Activated naive CD4-positive, alpha-beta T cell treated with anti-CD3 and anti-CD28 coated beads, Interleukin-2, amount 50 U/mL, for 24 hours (primary cell): ENCODE measurements at regions not wholly inside any gene's neighbourhood (a gene's known extent, or its start where the extent isn't known, plus 50 kb on each side); places are given as distances from the start of the nearest gene placed in this dataset.
"Not testable (repeated sequence)": the region's sequence is repeated elsewhere in the genome, so short reads cannot be mapped to it uniquely, and the experiment has no call there.

ENCODE experiments used
- H3K27ac Mint-ChIP-seq: one replicate; pipeline ENCODE4 v1.8.0; 2021; ENCODE audit warnings: mild to moderate bottlenecking, mixed read lengths
- H3K27me3 Mint-ChIP-seq: one replicate; pipeline ENCODE4 v1.8.0; 2021; ENCODE audit warnings: mixed read lengths
- H3K36me3 Mint-ChIP-seq: one replicate; pipeline ENCODE4 v1.8.0; 2021; ENCODE audit warnings: mixed read lengths
- H3K4me1 Mint-ChIP-seq: one replicate; pipeline ENCODE4 v1.8.0; 2021; ENCODE audit warnings: mixed read lengths
- H3K4me3 Mint-ChIP-seq: one replicate; pipeline ENCODE4 v1.8.0; 2021; ENCODE audit warnings: mild to moderate bottlenecking, mixed read lengths
- H3K9me3 Mint-ChIP-seq: one replicate; pipeline ENCODE4 v1.8.0; 2021; ENCODE audit warnings: mixed read lengths

DNA sequence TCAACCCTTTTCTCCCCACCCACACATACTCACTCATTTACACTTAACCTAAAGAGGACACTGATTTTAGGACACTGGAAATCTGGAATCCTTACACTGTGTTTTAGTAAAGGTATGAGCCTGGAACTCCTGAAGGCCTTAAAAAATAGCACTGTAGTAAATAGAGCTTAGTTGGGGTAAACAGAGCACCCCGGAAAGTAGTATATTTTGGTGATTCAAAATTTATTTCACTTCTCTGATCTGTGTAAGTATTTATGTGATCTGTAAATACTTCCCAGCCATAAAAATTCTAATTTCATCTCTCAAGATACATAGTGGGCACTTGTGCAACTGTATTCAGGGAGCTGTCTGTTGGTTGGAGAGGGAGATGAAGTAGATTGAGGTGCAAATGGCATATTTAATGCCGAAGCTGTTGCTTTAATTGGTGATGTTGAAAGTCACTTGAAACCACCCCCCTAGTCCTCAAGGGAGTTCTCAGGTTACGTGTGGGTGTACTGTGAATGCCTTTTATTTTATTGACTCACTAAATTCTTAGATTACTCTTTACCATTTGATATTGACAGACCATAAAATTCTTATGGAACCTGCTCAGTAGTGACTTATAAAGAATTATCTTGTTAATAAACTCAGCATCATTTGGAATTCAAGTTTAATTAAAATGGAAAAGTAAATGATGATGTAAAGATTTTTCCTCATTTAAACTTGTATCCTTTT, 154.9 kb downstream of the SOX4 start:
- Mint-ChIP-seq H3K4me3 (no peak overlapping the region), H3K27ac (no peak overlapping the region)

DNA sequence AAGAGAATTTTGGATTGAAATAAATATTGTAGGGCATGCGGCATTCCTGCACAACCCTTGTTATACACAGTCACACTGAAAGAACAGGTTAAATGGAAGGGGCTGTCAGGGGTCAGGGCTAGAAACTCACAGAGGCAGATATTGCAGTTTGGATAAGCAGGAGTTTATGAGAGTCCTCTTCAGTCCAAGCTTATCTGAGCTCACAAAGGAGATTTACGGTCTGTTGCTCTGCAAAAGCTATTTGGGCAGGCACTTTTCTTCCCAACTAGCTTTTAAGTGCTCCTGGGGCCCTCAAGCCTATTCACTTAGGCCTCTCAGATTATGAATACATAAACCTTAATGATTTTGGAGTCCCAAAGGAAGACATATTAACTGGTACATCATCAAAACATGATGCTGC, 156.2 kb downstream of the SOX4 start:
- H3K36me3 Mint-ChIP-seq, result no peaks in the 10 kb centered on the region
- H3K4me1 Mint-ChIP-seq, result no peaks in the 10 kb centered on the region
- no peak overlapping the region for H3K4me3 Mint-ChIP-seq
- no peaks in the 10 kb centered on the region for H3K27me3 Mint-ChIP-seq
- no peaks in the 10 kb centered on the region for H3K9me3 Mint-ChIP-seq
- H3K27ac Mint-ChIP-seq, result no peak overlapping the region

More for the DNA sequence above, 154.9 kb downstream of the SOX4 start:
- H3K27me3 Mint-ChIP-seq, result no peaks in the 10 kb centered on the region
- H3K9me3 Mint-ChIP-seq, result no peaks in the 10 kb centered on the region
- no peaks in the 10 kb centered on the region for H3K36me3 Mint-ChIP-seq
- H3K4me1 Mint-ChIP-seq, result no peaks in the 10 kb centered on the region

DNA sequence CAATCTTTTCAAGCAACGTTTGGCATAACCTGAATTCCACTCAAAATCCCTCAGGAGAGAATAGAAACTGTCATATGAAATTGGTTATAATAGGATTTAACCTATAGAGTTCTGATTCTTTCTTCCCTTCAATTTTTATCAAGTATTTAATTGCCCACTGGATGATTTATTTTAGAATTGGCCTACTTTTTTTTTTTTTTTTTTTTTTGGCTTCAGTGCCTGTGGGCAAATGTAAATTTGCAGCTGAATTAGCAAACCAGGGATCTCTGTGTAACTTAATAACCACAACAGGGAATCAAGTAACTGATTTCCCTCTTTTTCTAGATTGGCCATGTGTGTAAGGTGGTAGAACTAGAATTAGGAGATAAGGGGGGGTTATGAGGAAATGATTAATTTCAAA, 157.0 kb downstream of the SOX4 start:
- H3K27ac Mint-ChIP-seq, result no peak overlapping the region
- no peak overlapping the region for H3K4me3 Mint-ChIP-seq
- H3K4me1 Mint-ChIP-seq, result no peaks in the 10 kb centered on the region
- H3K36me3 Mint-ChIP-seq, result no peaks in the 10 kb centered on the region
- H3K27me3 Mint-ChIP-seq, result no peaks in the 10 kb centered on the region
- no peaks in the 10 kb centered on the region for H3K9me3 Mint-ChIP-seq

DNA sequence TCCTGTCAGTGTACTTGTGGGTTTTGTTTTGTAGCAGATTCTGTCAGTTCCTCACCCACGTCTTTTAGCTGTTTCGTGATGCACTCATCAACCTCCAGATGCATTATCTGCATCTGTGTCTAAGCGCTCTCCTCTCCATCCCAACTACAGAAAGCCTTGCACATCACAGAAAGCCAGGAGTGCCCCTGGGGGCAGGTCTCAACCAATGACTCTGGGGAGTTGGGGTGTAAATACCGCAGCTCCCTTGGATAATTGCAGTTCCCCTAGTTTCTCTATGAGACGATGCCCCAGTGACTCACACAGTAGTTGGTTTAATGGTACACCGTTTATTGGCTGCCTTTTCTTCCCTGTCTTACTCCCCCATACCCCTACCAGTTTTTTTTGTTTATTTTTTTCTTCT, 158.1 kb downstream of the SOX4 start:
- H3K27ac Mint-ChIP-seq, result no peak overlapping the region
- H3K4me3 Mint-ChIP-seq, result no peak overlapping the region
- no peaks in the 10 kb centered on the region for H3K27me3 Mint-ChIP-seq
- H3K36me3 Mint-ChIP-seq, result no peaks in the 10 kb centered on the region
- H3K9me3 Mint-ChIP-seq, result no peaks in the 10 kb centered on the region
- no peaks in the 10 kb centered on the region for H3K4me1 Mint-ChIP-seq

DNA sequence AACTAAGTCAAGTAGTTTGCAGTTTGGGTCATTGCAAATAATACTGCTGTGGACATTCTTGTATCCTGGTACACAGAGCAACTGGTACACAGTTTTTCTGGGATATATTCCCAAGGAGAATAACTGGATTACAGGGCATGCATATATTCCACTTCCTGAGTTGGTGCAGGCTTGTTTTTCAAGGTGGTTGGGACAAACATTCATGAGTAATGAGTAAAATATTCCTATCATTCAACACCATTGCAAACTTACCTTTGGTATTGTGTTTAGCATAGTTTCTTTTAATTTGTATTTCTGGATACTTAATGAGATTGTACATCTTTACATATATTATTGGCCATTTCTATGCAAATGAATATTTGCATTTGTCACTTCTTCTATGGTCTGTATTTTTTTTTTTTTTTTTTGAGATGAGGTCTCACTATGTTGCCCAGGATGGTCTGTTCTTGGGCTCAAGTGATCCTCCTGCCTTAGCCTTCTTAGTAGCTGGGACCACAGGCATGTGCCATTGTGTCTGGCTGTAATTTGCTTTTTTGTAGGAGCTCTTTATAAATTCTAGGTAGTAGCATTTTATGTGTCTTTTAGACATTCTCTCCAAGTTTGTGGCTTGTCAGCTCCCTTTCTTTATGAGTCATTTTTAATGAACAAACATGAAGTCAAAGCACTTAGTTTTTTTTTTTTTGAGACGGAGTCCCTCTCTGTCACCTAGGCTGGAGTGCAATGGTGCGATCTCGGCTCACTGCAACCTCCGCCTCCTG, 158.7 kb downstream of the SOX4 start:
- Mint-ChIP-seq H3K36me3 (no peaks in the 10 kb centered on the region), H3K4me3 (no peak overlapping the region), H3K27ac (no peak overlapping the region), H3K27me3 (no peaks in the 10 kb centered on the region), H3K9me3 (no peaks in the 10 kb centered on the region), H3K4me1 (no peaks in the 10 kb centered on the region)

DNA sequence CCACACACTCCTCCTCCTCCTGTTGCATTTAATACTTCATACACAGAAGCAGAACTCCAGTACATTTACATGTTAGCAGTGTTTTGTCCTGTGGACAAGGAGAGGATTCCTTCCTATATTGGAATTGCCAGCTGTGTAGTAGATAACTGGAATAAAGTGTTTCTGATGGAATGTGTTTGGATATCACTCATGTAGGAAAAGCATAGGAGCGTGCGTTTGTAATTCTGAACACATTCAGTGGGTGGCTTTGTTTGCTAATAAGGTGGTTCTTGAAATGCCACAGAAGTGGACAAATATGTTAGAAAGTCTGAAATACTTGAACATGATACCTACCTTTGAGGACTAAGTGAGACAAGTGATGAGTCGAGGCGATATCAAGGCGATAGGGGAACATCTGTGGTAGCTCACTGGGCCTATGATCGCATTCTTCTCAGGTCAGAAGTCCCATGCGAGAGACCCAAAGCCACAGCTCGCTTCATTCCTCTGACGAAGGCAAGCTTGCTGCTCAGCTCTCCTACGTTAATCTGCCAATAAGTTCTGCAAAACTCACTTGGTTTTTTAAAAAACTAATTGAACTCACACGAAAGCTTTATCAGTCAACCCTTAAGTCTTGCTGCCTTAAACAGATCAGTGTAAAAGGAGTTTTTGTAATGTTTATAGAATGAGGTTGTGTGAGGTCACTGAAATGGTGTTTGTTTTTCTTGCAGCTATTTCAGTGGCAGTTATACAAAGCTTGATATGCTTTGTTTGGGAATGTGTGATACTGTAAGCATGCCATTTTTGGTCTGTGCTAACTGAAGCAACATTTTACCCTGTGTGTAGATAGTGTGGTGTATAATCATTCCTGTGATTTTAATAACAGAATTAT, 159.9 kb downstream of the SOX4 start:
- H3K4me1 Mint-ChIP-seq, result no peaks in the 10 kb centered on the region
- H3K36me3 Mint-ChIP-seq, result no peaks in the 10 kb centered on the region
- H3K27me3 Mint-ChIP-seq, result no peaks in the 10 kb centered on the region

DNA sequence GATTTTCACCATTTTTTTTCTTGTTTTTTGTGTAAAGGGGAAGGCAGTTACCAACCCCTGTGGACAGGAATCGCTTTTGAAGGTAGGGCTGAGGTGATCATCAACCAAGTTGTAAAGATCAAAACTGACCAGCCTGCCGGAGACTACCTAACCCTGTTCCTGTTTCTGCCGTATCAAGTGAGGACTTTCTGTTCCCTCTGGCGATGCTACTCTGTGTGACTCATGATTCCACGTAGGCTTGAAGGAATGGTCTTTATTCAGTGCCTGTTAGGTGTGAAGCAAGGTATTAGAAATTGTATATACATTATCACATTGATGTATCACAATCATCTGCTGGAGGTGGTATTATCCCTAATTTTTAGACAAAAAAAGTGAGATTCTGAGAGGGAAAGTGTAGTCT, 161.3 kb downstream of the SOX4 start:
- no peak overlapping the region for H3K4me3 Mint-ChIP-seq
- no peak overlapping the region for H3K27ac Mint-ChIP-seq
- H3K4me1 Mint-ChIP-seq, result no peaks in the 10 kb centered on the region
- H3K36me3 Mint-ChIP-seq, result no peaks in the 10 kb centered on the region
- H3K27me3 Mint-ChIP-seq, result no peaks in the 10 kb centered on the region
- H3K9me3 Mint-ChIP-seq, result no peaks in the 10 kb centered on the region

More for the DNA sequence above, 159.9 kb downstream of the SOX4 start:
- Mint-ChIP-seq H3K27ac (no peak overlapping the region), H3K4me3 (no peak overlapping the region), H3K9me3 (no peaks in the 10 kb centered on the region)

DNA sequence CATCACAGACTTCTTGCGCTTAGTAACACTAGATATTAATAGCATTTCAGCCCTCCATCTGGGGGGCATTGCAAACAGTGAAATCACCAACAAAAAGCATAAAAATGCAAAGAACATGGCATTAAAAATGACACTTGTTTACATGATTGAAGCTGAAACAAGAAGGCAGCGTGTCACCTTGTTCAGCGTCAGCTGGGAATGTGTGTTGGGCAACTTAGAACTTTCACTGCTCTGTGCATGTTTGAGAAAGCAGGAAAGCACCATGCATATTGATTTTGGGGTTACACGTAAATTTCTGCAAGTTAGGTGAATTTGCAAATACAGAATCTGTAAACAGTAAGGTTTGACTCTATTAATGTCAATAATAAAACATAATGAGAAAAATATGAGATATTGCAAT, 162.9 kb downstream of the SOX4 start:
- Mint-ChIP-seq H3K27me3 (no peaks in the 10 kb centered on the region), H3K27ac (no peak overlapping the region), H3K9me3 (no peaks in the 10 kb centered on the region), H3K4me1 (no peaks in the 10 kb centered on the region), H3K4me3 (no peak overlapping the region), H3K36me3 (no peaks in the 10 kb centered on the region)

DNA sequence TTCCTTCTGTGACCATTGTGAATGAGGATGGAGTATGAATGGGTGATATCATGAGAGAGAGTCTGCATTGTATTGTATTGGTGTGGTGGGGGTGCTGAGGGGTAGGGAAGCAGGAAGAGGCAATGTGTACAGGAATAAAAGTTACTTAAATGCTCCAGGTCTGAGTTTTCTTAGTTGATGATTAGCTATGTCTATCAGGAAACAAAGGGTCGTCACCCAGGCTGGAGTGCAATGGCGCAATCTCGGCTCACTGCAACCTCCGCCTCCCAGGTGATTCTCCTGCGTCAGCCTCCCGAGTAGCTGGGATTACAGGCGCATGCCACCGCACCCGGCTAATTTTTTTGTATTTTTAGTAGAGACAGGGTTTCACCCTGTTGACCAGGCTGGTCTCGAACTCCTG, 163.8 kb downstream of the SOX4 start:
- not testable (repeated sequence) for H3K9me3 Mint-ChIP-seq, H3K27ac Mint-ChIP-seq, H3K36me3 Mint-ChIP-seq, H3K4me1 Mint-ChIP-seq, H3K27me3 Mint-ChIP-seq, H3K4me3 Mint-ChIP-seq

DNA sequence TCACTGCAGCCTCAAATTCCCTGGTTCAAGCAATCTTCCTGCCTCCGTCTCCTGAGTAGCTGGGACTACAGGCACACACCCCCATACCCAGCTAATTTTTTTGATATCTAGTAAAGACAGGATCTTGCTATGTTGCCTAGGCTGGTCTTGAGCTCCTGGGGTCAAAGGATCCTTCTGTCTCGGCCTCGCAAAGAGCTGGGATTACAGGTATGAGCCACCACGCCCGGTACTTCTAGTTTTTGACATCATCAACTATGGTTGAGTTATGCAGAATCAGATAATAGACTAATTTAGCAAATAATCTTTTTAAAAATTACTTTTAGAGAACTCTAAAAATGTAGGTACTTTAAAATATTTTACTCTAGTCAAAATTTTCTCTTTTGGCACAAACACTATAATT, 166.2 kb downstream of the SOX4 start:
- H3K27ac Mint-ChIP-seq, result no peak overlapping the region

DNA sequence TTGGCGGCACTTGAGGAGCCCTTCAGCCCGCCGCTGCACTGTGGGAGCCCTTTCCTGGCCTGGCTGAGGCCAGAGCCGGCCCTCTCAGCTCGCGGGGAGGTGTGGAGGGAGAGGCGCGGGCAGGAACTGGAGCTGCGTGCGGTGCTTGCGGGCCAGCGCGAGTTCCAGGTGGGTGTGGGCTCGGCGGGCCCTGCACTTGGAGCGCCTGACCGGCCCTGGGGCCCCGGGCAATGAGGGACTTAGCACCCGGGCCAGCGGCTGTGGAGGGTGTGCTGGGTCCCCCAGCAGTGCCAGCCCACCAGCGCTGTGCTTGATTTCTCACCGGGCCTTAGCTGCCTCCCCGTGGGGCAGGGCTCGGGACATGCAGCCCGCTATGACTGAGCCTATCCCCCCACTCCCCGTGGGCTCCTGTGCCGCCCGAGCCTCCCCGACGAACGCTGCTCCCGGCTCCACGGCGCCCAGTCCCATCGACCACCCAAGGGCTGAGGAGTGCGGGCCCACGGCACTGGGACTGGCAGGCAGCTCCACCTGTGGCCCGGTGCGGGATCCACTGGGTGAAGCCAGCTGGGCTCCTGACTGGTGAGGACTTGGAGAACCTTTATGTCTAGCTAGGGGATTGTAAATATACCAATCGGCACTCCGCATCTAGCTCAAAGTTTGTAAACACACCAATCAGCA, 167.6 kb downstream of the SOX4 start:
- H3K36me3 Mint-ChIP-seq, H3K27me3 Mint-ChIP-seq, H3K4me1 Mint-ChIP-seq, H3K27ac Mint-ChIP-seq, H3K9me3 Mint-ChIP-seq, H3K4me3 Mint-ChIP-seq: not testable (repeated sequence)

More for the DNA sequence above, 166.2 kb downstream of the SOX4 start:
- H3K4me1 Mint-ChIP-seq, result no peaks in the 10 kb centered on the region
- no peaks in the 10 kb centered on the region for H3K27me3 Mint-ChIP-seq
- no peak overlapping the region for H3K4me3 Mint-ChIP-seq
- no peaks in the 10 kb centered on the region for H3K36me3 Mint-ChIP-seq
- H3K9me3 Mint-ChIP-seq, result no peaks in the 10 kb centered on the region

DNA sequence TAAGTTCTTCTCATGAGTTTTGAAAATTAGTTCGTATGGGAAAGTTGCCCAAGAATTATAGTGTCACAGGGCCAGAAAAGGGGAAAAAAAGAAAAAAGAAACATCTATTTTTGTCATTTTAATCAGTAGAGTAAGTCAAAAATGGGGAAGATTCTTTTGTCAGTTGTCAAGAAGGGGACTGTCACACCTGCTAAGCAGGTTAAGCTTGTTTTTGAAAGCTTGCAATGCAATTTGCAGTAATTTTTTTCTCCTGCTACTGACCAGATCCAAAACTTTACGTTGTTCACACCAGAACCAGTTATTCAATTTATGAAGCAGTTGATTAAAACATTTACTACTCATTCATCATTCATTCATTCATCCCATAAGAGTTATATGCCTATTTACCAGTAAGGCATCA, 171.4 kb downstream of the SOX4 start:
- Mint-ChIP-seq H3K27ac (no peak overlapping the region), H3K27me3 (no peaks in the 10 kb centered on the region), H3K36me3 (no peaks in the 10 kb centered on the region), H3K4me1 (no peaks in the 10 kb centered on the region), H3K4me3 (no peak overlapping the region), H3K9me3 (no peaks in the 10 kb centered on the region)

DNA sequence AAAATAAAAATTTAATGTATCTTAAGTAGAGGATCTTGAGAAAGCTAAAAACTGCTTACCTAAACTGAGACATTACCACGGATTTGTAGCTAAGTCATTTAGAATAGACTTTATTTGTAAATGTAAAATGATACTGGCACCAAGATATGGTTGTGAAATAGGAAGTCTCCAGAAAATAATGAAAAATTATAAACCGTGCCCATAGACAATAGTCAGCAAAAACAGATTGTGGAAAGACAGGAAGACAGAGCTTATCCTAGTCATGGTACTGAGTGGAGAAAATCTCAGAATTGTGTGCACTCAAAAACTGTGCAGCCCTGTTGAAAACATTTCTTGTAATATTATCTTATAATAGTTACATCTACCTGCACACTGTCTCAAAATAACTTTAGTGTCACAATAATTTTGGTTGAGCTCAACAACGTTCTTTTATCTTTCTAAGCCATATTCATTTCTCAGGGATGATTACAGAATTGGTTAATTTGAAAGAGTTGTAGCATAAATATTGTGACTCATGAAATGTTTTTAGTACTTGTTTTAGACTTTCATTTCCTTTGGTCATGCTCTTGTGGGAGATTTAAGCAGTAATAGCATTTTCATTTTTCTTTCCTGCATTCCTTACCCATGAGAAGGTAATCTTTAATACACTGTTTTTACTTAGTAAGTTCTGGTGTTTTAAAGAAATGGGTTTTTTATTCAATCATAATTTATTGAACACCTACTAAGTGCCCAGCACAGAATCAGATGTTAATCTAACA, 174.5 kb downstream of the SOX4 start:
- Mint-ChIP-seq H3K9me3 (no peaks in the 10 kb centered on the region), H3K27ac (no peak overlapping the region), H3K36me3 (no peaks in the 10 kb centered on the region), H3K4me3 (no peak overlapping the region), H3K4me1 (no peaks in the 10 kb centered on the region), H3K27me3 (no peaks in the 10 kb centered on the region)

DNA sequence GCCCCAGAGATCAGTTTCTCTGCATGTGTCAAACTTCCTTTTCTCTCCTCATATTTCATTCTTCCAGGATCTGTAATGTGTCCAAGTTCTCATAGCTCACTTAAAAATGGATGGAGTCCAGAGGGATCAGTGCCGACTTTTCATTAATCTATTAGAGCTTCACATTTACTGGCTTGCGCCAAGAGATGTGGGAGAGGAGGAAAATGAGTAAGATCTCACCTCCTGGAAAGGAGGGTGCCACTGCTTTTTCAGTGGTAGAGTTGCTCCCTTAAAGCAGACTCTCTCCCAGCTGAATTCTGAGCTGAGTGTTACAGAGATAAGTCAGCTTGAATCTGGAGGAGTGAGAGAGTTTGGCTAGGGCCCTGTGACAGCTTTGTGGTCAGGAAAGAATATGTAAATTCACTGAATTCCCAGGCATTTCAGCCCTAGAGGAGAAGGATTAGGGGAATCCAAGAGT, 175.9 kb downstream of the SOX4 start:
- H3K27ac Mint-ChIP-seq, result no peak overlapping the region
- H3K4me3 Mint-ChIP-seq, result no peak overlapping the region
- H3K27me3 Mint-ChIP-seq, result no peaks in the 10 kb centered on the region
- H3K9me3 Mint-ChIP-seq, result no peaks in the 10 kb centered on the region
- H3K4me1 Mint-ChIP-seq, result no peaks in the 10 kb centered on the region
- no peaks in the 10 kb centered on the region for H3K36me3 Mint-ChIP-seq

DNA sequence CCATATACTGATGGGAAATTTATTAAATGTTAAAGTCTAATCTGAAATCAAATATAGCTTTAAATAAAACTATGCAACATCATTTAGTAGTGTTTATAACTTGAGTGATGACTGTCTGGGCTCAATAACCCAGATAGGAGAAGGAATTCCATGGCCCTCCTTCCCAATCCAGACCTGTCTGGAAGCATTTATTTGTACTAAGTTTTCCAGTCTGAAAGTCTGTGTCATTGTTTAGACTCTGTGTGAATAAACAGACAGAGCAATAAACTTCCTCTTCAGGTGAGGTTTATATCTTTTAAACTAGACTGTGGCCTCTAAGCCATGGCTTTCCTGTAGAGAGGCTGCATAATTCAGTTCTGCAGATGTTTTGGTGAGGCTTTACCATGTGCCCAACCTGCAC, 176.4 kb downstream of the SOX4 start:
- no peak overlapping the region for H3K4me3 Mint-ChIP-seq
- no peaks in the 10 kb centered on the region for H3K27me3 Mint-ChIP-seq
- H3K9me3 Mint-ChIP-seq, result no peaks in the 10 kb centered on the region
- H3K36me3 Mint-ChIP-seq, result no peaks in the 10 kb centered on the region
- H3K27ac Mint-ChIP-seq, result no peak overlapping the region
- H3K4me1 Mint-ChIP-seq, result no peaks in the 10 kb centered on the region
